HEK293 (cell line): ENCODE measurements at regions not wholly inside any gene's neighbourhood (a gene's known extent, or its start where the extent isn't known, plus 50 kb on each side); places are given as distances from the start of the nearest gene placed in this dataset.
A peak's percentile ranks its signal among the peaks of the same experiment; 100 is the strongest.

Experiments used
- CTCF ChIA-PET: fragments of 350-600 bp; formaldehyde crosslinking; extraction: SDS; loops from one replicate; lab custom pipeline; 2021; ENCODE audit warnings: antibody characterized with exemption; lab: Yijun Ruan, JAX
- POLR2A ChIA-PET: fragments of 300-600 bp; formaldehyde crosslinking; extraction: SDS; loops from one replicate; lab custom pipeline; 2020; ENCODE audit warnings: antibody characterized with exemption, inconsistent platforms; lab: Yijun Ruan, JAX
- H3K27ac ChIP-seq: fragments of 200-500 bp; sonication (Bioruptor generic); 2 replicates; pipeline ENCODE4 v1.5.1; 2014; ENCODE audit warnings: low read depth, low read length, control low read depth, inconsistent platforms; ENCODE audit errors: extremely low read depth
- H3K36me3 ChIP-seq, 2 experiments: fragments of 200-500 bp in 1 of 2; sonication (Bioruptor generic) in 1 of 2; 1 replicate in 1 of 2; 2 replicates in 1 of 2; pipeline ENCODE4 v1.5.1; 2014 to 2017; ENCODE audit warnings: inconsistent platforms in 2 of 2, low read length in 2 of 2; ENCODE audit not compliant: control insufficient read depth in 2 of 2, insufficient read depth in 1 of 2
- H3K4me1 ChIP-seq: fragments of 200-500 bp; sonication (Bioruptor generic); 2 replicates; pipeline ENCODE4 v1.5.1; 2014; ENCODE audit warnings: mild to moderate bottlenecking, low read length, inconsistent platforms; ENCODE audit not compliant: control insufficient read depth, insufficient read depth
- H3K4me3 ChIP-seq: 2 replicates; pipeline ENCODE4 v1.5.1; 2011; ENCODE audit warnings: low read depth, mild to moderate bottlenecking, control low read depth, low read length, moderate library complexity
- H3K9me3 ChIP-seq: fragments of 200-500 bp; sonication (Bioruptor generic); 2 replicates; pipeline ENCODE4 v1.5.1; 2014; ENCODE audit warnings: low read depth, low read length, inconsistent platforms; ENCODE audit not compliant: control insufficient read depth, insufficient read depth
- HOXA7 ChIP-seq: sonication (generic); formaldehyde crosslinking; IDR thresholded peaks from 2 replicates; pipeline ENCODE4 v1.8.1; 2022; ENCODE audit warnings: missing genetic modification reagents, borderline replicate concordance
- OSR2 ChIP-seq: fragments of 450-650 bp; formaldehyde crosslinking; IDR thresholded peaks from 2 replicates; pipeline ENCODE4 v1.5.1; 2016; ENCODE audit warnings: missing biosample characterization, missing genetic modification characterization
- ZBTB48 ChIP-seq: fragments of 450-650 bp; formaldehyde crosslinking; IDR thresholded peaks from 2 replicates; pipeline ENCODE4 v1.5.1; 2016; ENCODE audit warnings: missing biosample characterization, missing genetic modification characterization
- ZNF10 ChIP-seq: fragments of 450-650 bp; formaldehyde crosslinking; IDR thresholded peaks from 2 replicates; pipeline ENCODE4 v1.5.1; 2017; ENCODE audit warnings: missing biosample characterization, missing genetic modification characterization
- ZNF510 ChIP-seq: fragments of 450-650 bp; formaldehyde crosslinking; IDR thresholded peaks from 2 replicates; pipeline ENCODE4 v1.5.1; 2018; ENCODE audit warnings: mild to moderate bottlenecking, missing genetic modification characterization, missing biosample characterization; ENCODE audit not compliant: insufficient replicate concordance
- ZNF529 ChIP-seq: fragments of 450-650 bp; formaldehyde crosslinking; IDR thresholded peaks from 2 replicates; pipeline ENCODE4 v1.5.1; 2017; ENCODE audit warnings: missing genetic modification characterization, missing biosample characterization; ENCODE audit not compliant: insufficient replicate concordance
- ZNF654 ChIP-seq: fragments of 450-650 bp; formaldehyde crosslinking; IDR thresholded peaks from 2 replicates; pipeline ENCODE4 v1.5.1; 2016; ENCODE audit warnings: low read depth, missing biosample characterization, missing genetic modification characterization
- ZNF658 ChIP-seq: fragments of 450-650 bp; formaldehyde crosslinking; IDR thresholded peaks from 2 replicates; pipeline ENCODE4; 2016; ENCODE audit warnings: missing biosample characterization, missing genetic modification characterization
- ZNF660 ChIP-seq: fragments of 450-650 bp; IDR thresholded peaks from 2 replicates; pipeline ENCODE4 v1.5.1; 2018; ENCODE audit warnings: missing biosample characterization, mild to moderate bottlenecking, missing genetic modification characterization
- ZNF747 ChIP-seq: fragments of 450-650 bp; formaldehyde crosslinking; IDR thresholded peaks from 2 replicates; pipeline ENCODE4 v1.5.1; 2016; ENCODE audit warnings: missing biosample characterization, missing genetic modification characterization
- TF ChIP-seq, protein P1 (sequence below): fragments of 450-650 bp; formaldehyde crosslinking; IDR thresholded peaks from 2 replicates; pipeline ENCODE4 v1.5.1; 2016; ENCODE audit warnings: missing biosample characterization, missing genetic modification characterization
- TF ChIP-seq, protein P2 (sequence below): fragments of 450-650 bp; formaldehyde crosslinking; IDR thresholded peaks from 2 replicates; pipeline ENCODE4 v1.5.1; 2016; ENCODE audit warnings: missing biosample characterization, missing genetic modification characterization
- TF ChIP-seq, protein P3 (sequence below): fragments of 450-650 bp; formaldehyde crosslinking; IDR thresholded peaks from 2 replicates; pipeline ENCODE4 v1.5.1; 2016; ENCODE audit warnings: missing biosample characterization, missing genetic modification characterization, low read depth
- TF ChIP-seq, protein P4 (sequence below): fragments of 450-650 bp; formaldehyde crosslinking; IDR thresholded peaks from 2 replicates; pipeline ENCODE4 v1.5.1; 2016; ENCODE audit warnings: missing biosample characterization, missing genetic modification characterization

DNA sequence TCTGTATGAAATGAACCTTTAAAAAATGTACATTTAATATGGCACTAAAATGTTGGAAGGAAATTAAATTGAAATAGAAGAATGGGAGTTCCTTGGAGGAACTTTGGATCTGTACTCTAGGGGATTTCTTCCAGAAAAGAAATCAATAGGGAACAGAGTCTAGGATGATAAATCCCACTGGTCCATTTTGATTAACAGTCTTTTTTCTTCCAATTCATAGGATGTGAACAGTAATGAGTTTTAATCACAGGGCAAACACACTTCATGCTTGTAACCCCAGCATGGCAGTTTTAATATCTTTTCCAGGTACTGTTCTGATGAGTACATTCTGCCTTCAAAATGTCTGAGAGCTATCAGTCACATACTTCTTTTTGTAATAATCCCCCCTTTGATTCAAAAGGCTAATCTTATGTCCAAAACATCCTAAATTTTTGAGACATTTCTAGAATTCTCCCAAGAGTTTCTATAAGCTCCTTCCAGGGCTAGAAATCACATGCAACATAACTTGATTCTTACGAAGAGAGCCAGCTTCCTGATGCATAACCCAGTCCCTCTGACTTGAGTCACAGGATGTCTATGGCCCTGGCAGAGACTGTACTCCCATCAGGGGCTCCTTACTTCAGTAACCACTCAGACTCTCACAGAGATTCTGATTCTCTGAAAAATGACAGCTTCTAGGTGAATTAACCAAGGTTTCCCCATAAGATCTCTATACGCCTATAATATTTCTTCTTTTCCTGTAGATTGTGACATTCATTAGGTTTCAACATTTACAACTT is 112.9 kb downstream of the SLC36A4 start:
- H3K36me3 ChIP-seq, result no peaks in the 10 kb centered on the region
- TF ChIP-seq, protein P1, sequence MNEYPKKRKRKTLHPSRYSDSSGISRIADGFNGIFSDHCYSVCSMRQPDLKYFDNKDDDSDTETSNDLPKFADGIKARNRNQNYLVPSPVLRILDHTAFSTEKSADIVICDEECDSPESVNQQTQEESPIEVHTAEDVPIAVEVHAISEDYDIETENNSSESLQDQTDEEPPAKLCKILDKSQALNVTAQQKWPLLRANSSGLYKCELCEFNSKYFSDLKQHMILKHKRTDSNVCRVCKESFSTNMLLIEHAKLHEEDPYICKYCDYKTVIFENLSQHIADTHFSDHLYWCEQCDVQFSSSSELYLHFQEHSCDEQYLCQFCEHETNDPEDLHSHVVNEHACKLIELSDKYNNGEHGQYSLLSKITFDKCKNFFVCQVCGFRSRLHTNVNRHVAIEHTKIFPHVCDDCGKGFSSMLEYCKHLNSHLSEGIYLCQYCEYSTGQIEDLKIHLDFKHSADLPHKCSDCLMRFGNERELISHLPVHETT, result no peak
- TF ChIP-seq ZBTB48, result no peak
- TF ChIP-seq HOXA7 (CRISPR knock-in tag), result no peak
- TF ChIP-seq ZNF529 (tag by site-specific recombination), result no peak
- TF ChIP-seq ZNF510, result no peak
- no peak for TF ChIP-seq OSR2 (tag by site-specific recombination)
- no peak for TF ChIP-seq ZNF658 (tag by site-specific recombination)
- TF ChIP-seq, protein P2, sequence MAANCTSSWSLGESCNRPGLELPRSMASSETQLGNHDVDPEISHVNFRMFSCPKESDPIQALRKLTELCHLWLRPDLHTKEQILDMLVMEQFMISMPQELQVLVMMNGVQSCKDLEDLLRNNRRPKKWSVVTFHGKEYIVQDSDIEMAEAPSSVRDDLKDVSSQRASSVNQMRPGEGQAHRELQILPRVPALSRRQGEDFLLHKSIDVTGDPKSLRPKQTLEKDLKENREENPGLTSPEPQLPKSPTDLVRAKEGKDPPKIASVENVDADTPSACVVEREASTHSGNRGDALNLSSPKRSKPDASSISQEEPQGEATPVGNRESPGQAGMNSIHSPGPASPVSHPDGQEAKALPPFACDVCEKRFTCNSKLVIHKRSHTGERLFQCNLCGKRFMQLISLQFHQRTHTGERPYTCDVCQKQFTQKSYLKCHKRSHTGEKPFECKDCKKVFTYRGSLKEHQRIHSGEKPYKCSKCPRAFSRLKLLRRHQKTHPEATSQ (tag by site-specific recombination), result no peak
- TF ChIP-seq ZNF747 (tag by site-specific recombination), result no peak
- TF ChIP-seq, all 188 proteins: peak for 0
- POLR2A ChIA-PET, result no interaction called here
- H3K4me1 ChIP-seq, result no peaks in the 10 kb centered on the region
- no peaks in the 10 kb centered on the region for H3K9me3 ChIP-seq
- no peak overlapping the region for H3K27ac ChIP-seq
- CTCF ChIA-PET, result interaction anchor here (0.6 to 0.7 kb wide), 2 partner anchors 13 to 669 kb away, joined by 3 read pairs; no protein-coding TSS in a partner anchor
- no peak overlapping the region for H3K4me3 ChIP-seq

DNA sequence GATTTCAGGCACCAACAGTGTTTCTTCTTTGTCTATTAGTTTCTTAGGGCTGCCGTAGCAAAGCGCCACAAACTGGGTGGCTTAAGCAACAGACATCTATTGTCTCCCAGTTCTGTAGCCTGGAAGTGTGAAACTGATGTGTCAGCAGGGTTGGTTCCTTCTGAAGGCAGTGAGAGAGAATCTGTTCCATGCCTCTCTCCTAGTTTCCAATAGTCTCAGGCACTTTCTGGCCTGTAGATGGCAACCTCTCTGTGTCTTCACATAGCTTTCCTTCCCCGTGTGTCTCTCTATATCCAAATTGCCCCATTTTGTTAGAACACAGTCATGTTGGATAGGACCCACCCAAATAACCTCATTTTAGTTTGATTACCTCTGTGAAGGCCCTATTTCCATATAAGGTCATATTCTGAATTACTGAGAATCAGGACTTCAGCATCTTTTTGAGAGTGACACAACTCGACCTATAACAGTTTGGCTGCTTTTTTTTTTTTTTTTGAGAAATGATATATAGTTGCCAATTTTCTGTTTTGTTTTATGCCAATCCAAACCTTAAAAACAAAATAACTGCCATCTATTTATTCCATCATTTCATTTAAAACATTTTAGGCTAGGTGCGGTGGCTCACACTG is 108.2 kb downstream of the SLC36A4 start:
- ChIA-PET POLR2A (no interaction called here), CTCF (interaction anchor here (0.6 to 2.1 kb wide), 8 partner anchors 9 to 515 kb away, joined by 3 to 6 read pairs (median 4); no protein-coding TSS in a partner anchor)
- TF ChIP-seq, protein P3, sequence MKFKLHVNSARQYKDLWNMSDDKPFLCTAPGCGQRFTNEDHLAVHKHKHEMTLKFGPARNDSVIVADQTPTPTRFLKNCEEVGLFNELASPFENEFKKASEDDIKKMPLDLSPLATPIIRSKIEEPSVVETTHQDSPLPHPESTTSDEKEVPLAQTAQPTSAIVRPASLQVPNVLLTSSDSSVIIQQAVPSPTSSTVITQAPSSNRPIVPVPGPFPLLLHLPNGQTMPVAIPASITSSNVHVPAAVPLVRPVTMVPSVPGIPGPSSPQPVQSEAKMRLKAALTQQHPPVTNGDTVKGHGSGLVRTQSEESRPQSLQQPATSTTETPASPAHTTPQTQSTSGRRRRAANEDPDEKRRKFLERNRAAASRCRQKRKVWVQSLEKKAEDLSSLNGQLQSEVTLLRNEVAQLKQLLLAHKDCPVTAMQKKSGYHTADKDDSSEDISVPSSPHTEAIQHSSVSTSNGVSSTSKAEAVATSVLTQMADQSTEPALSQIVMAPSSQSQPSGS (tag by site-specific recombination), result no peak
- TF ChIP-seq ZNF10 (tag by site-specific recombination), result no peak
- no peak for TF ChIP-seq ZNF747 (tag by site-specific recombination)
- peak; percentile 28 for TF ChIP-seq ZNF654 (tag by site-specific recombination)
- TF ChIP-seq, protein P4, sequence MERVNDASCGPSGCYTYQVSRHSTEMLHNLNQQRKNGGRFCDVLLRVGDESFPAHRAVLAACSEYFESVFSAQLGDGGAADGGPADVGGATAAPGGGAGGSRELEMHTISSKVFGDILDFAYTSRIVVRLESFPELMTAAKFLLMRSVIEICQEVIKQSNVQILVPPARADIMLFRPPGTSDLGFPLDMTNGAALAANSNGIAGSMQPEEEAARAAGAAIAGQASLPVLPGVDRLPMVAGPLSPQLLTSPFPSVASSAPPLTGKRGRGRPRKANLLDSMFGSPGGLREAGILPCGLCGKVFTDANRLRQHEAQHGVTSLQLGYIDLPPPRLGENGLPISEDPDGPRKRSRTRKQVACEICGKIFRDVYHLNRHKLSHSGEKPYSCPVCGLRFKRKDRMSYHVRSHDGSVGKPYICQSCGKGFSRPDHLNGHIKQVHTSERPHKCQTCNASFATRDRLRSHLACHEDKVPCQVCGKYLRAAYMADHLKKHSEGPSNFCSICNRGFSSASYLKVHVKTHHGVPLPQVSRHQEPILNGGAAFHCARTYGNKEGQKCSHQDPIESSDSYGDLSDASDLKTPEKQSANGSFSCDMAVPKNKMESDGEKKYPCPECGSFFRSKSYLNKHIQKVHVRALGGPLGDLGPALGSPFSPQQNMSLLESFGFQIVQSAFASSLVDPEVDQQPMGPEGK (tag by site-specific recombination), result no peak
- no peak for TF ChIP-seq ZNF660 (tag by site-specific recombination)
- Histone ChIP-seq H3K36me3 (no peaks in the 10 kb centered on the region), H3K27ac (no peak overlapping the region), H3K4me3 (no peak overlapping the region), H3K4me1 (no peaks in the 10 kb centered on the region), H3K9me3 (no peaks in the 10 kb centered on the region)
